ENCODE measurements at regions not wholly inside any gene's neighbourhood (a gene's known extent, or its start where the extent isn't known, plus 50 kb on each side); places are given as distances from the start of the nearest gene placed in this dataset.

- DNase-seq (ENCODE audit: low spot score) = no peak
These were observed 213.6 kb upstream of the DTNBP1 start for GRCh38 chr6:15876406-15876805.

GRCh38 chr6:15875797-15876196 is 213.0 kb upstream of the DTNBP1 start:
- no peak for DNase-seq (ENCODE audit: low spot score)

- no peak for DNase-seq (ENCODE audit: low spot score)
These were observed 212.0 kb upstream of the DTNBP1 start for GRCh38 chr6:15874821-15875220.

GRCh38 chr6:15874326-15874725 is 211.5 kb upstream of the DTNBP1 start:
- no peak for DNase-seq (ENCODE audit: low spot score)

GRCh38 chr6:15872241-15873103 is 209.6 kb upstream of the DTNBP1 start:
- no peak for DNase-seq (ENCODE audit: low spot score)

- DNase-seq (ENCODE audit: low spot score) = no peak
These were observed 208.4 kb upstream of the DTNBP1 start for GRCh38 chr6:15871276-15871675.

GRCh38 chr6:15870333-15871043 is 207.7 kb upstream of the DTNBP1 start:
- no peak for DNase-seq (ENCODE audit: low spot score)

- no peak for DNase-seq (ENCODE audit: low spot score)
These were observed 201.9 kb upstream of the DTNBP1 start for GRCh38 chr6:15864708-15865062.

- DNase-seq (ENCODE audit: low spot score) = no peak
These were observed 201.3 kb upstream of the DTNBP1 start for GRCh38 chr6:15864038-15864707.

GRCh38 chr6:15862810-15863209 is 200.0 kb upstream of the DTNBP1 start:
- DNase-seq (ENCODE audit: low spot score) = no peak

GRCh38 chr6:15861486-15861885 is 198.7 kb upstream of the DTNBP1 start:
- no peak for DNase-seq (ENCODE audit: low spot score)

- DNase-seq (ENCODE audit: low spot score) = no peak
These were observed 192.2 kb upstream of the DTNBP1 start for GRCh38 chr6:15854826-15855710.

- DNase-seq (ENCODE audit: low spot score) = no peak
These were observed 191.6 kb upstream of the DTNBP1 start for GRCh38 chr6:15854378-15854777.

GRCh38 chr6:15853259-15853658 is 190.4 kb upstream of the DTNBP1 start:
- no peak for DNase-seq (ENCODE audit: low spot score)

- no peak for DNase-seq (ENCODE audit: low spot score)
These were observed 189.5 kb upstream of the DTNBP1 start for GRCh38 chr6:15852289-15852688.

GRCh38 chr6:15849395-15849794 is 186.6 kb upstream of the DTNBP1 start:
- DNase-seq (ENCODE audit: low spot score) = no peak

GRCh38 chr6:15845492-15845891 is 182.7 kb upstream of the DTNBP1 start:
- no peak for DNase-seq (ENCODE audit: low spot score)

GRCh38 chr6:15843764-15844163 is 180.9 kb upstream of the DTNBP1 start:
- no peak for DNase-seq (ENCODE audit: low spot score)

GRCh38 chr6:15843226-15843625 is 180.4 kb upstream of the DTNBP1 start:
- no peak for DNase-seq (ENCODE audit: low spot score)

GRCh38 chr6:15842727-15843117 is 179.9 kb upstream of the DTNBP1 start:
- DNase-seq (ENCODE audit: low spot score) = no peak

- DNase-seq (ENCODE audit: low spot score) = no peak
These were observed 179.3 kb upstream of the DTNBP1 start for GRCh38 chr6:15841937-15842726.
